Inferior parietal cortex (tissue), 1 donor: ENCODE measurements at regions not wholly inside any gene's neighbourhood (a gene's known extent, or its start where the extent isn't known, plus 50 kb on each side); places are given as distances from the start of the nearest gene placed in this dataset.
A peak's percentile ranks its signal among the peaks of the same experiment; 100 is the strongest.

Experiments
- DNase-seq: peaks from one replicate; pipeline ENCODE4 v3.0.0-alpha.2; 2016; ENCODE audit errors: extremely low spot score

GRCh38 chrX:109842611-109843010, 109.6 kb upstream of the ACSL4 start:
- DNase-seq = no peak

- DNase-seq = no peak
Observed at GRCh38 chrX:109843963-109844751, 111.1 kb upstream of the ACSL4 start.

- DNase-seq = no peak
Observed at GRCh38 chrX:109844986-109845385, 111.9 kb upstream of the ACSL4 start.

DNA sequence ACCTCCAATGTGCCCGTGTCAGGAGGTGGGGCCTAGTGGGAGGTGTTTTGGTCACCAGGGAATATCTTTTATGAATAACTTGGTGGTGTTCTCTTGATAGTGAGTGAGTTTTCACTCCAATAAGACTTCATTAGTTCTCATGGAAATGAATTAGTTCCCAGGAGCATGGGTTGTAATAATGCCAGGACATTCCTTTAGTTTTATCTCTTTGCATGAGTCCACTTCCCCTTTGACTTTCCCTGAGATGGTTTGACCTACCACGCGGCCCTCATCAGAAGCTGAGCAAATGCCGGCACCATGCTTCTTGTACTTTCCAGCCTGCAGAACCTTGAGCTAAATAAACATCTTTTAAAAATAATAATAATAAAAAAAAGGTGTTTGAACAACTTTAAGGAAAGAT, 112.9 kb upstream of the ACSL4 start:
- DNase-seq = no peak

DNA sequence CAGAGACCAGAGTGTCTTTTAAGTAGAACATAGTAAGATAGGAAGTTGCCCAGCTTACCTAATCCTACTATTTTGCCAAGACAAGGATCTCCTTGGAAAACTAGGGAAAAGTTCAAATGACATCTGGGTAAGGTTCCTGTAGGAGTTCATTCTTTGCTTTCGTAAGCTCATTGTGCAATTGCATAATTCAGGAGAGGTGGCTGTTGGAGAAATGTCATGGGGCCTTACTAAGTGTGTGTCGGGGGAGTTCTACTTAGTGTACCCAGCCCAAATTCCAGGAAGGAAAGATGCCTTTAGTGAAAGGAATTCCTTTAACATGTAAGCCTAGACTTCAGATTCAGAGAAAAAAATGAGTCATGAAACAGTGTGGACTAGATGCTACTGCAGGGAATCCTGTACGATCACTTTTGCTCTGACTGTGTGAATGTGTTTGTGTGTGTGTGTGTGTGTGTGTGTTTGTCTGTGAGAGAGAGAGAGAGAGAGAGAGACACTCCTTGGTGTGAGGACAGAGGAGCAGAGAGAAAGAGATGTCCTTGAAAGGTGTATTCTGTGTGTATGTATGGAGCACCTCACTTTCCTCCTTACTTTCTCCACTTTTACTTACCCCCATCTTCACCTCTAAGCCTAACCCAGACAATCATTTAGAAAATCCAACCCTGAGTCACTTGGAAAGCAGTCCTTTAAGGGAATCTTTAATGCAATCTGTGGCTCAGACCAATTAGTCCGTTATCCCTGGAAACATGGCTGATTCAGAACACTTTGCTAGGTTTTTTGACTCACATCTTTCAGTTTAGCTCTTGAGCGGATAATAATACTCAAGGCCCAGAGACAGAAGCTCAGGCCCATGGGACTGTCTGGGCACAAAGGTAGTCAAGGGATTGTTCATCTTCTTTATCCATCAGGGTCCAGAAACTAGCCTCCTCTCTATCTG, 114.5 kb upstream of the ACSL4 start:
- DNase-seq = no peak

- DNase-seq = no peak
Observed at GRCh38 chrX:109848461-109849050, 115.5 kb upstream of the ACSL4 start.

DNA sequence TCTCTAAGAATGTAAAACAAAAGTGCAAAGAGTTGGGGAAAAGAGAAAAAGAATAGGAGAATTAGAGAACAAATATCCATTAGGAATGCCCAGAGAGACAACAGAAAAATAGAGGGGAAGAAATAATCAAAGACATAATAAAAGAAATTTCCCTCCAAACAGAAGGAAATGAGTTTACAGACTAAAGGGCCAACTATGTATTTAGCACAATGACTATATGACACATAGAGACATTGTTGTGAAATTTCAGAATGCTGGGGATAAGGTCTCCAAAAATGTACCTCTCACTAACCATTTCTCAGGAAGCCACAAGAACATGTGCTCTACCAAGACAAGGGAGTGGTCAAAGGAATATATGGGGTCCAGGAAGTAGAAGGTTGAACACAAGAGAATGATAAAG, 121.0 kb upstream of the ACSL4 start:
- no peak for DNase-seq

GRCh38 chrX:109855501-109855900, 122.4 kb upstream of the ACSL4 start:
- no peak for DNase-seq

DNA sequence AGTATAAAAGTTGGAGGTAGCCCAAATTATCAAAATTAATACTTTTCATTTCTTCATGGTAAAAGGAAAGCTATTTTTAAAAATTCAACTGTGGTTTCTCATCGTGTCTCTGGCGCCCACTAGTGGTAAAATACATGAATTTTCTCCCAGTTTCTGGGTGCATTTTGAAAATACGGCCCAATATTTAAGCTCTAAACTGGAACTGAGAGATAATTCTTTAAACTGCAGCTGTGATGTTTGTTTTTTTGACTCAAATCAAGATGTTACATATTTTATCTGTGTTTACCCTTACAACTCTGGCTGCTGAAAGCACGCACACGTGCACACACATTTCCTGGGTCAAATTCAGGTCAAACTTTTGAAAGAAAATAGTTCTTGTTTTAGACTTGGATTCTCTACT, 123.9 kb upstream of the ACSL4 start:
- peak; percentile 44 for DNase-seq

DNA sequence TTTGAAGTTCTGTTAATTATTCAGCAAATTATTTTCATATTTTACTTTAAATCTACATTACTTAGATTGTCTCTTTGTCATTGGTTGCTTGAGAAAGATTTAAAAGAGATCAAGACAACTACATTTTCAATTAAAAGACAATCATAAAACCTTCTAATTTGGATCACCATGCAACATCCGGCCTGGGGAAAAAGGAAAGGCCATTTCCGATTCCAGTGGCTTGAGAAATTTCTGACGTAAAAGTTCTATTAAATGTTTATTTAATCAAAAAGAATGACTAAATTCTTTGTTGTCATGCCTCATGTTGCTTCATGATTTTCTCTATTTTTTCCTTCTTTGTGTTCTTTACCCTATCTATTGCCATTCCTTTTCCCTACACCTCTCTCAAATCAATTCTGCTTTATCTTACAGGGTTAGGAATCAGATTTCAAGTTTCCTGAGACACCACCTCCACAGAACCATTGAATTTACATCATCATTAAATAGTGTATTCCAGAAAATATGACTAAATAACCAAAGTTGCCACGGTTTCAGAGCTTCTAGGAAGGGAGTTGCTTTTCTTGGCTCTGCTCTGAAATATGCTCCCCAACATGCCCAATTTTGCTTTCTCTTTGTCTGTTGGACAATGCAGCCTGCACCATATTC, 124.6 kb upstream of the ACSL4 start:
- no peak for DNase-seq

GRCh38 chrX:109858602-109859341, 125.7 kb upstream of the ACSL4 start:
- DNase-seq = no peak

DNA sequence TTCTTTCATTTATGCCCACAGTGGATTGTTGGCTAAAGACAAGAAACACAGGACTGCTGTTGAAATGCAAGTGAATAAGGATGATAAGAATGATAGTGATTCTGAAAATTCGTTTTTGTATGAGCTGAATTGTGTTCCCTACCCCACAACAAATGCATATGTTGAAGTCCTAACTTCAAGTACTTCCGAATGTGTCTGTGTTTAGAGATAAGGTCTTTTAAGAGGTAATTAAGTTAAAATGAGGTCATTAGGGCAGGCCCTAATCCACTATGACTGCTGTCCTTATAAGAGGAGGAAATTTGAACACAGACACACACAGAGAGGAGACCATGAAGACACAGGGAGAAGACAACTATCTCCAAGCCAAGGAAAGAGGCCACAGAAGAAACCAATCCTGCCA, 126.6 kb upstream of the ACSL4 start:
- DNase-seq = no peak

- DNase-seq = no peak
Observed at GRCh38 chrX:109862433-109862832, 129.4 kb upstream of the ACSL4 start.

GRCh38 chrX:109863811-109864210, 130.8 kb upstream of the ACSL4 start:
- no peak for DNase-seq

DNA sequence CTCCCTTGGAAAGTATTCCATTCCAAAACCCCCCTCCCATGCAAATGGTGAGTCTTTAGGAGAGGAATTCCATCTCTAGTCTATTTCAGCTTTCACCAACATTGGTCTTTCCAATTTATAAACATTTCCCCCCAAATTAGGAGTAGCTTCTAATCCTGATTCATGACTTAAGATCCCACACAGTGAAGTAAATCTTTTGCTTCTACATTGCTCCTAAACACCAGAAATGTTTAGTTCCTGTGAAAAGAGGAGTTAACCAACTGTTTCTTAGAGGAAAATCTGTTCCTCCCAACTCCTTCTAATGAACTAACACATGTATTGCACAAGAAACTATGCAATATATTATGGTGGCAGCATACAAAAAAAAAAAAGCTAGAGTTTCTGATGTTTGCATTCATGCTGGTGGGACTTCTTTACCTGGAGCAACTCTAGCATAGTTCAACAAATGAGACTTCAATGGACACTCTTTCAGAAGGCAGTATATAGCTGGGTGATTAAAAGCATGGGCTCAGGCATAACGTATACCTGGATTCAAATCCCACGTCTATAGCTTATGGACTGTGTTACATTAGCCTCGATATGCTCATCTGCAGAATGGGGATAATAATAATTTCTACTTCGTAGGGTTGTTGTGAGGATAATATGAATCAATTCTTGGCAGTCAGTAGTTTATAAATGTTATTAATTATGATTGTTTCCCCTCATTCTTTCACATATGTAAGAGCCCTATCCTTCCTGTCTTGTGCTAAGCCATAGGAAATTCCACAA, 131.6 kb upstream of the TMEM164 start:
- no peak for DNase-seq

- DNase-seq = no peak
Observed at GRCh38 chrX:109872021-109872732, 130.7 kb upstream of the TMEM164 start.

- DNase-seq = no peak
Observed at GRCh38 chrX:109873574-109873973, 129.3 kb upstream of the TMEM164 start.

GRCh38 chrX:109873983-109874382, 128.9 kb upstream of the TMEM164 start:
- no peak for DNase-seq

DNA sequence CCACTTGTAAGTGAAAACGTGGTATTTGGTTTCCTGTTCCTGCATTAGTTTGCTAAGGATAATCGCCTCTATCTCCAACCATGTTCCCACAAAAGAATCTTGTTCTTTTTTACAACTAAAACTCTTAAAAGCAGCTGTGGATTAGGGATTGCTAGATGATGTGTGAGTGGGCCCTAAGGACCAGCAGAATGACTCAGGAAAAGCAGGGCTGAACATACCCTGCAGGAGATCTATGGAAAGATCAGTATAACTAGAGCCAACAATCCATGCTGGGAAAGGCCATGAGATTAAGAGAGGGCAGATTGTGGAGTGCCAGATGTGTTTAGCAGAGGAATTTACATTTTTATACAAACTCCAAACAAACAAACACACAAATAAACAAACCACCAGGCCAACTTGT, 128.4 kb upstream of the TMEM164 start:
- DNase-seq = no peak

DNA sequence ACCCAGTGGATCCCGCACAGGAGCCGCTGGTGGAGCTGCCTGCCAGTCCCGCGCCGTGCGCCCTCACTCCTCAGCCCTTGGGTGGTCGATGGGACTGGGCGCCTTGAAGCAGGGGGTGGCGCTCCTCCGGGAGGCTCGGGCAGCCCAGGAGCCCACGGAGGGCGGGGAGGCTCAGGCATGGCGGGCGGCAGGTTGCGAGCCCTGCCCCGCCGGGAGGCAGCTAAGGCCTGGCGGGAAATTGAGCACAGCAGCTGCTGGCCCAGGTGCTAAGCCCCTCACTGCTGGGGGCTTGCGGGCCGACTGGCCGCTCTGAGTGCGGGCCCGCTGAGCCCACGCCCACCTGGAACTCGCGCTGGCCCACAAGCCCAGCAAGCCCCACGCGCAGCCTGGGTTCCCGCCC, 127.1 kb upstream of the TMEM164 start:
- no peak for DNase-seq
